Loucy (cell line): ENCODE measurements at regions not wholly inside any gene's neighbourhood (a gene's known extent, or its start where the extent isn't known, plus 50 kb on each side); places are given as distances from the start of the nearest gene placed in this dataset.
"Not testable (repeated sequence)": the region's sequence is repeated elsewhere in the genome, so short reads cannot be mapped to it uniquely, and the experiment has no call there.

Experiments
- H2AFZ ChIP-seq: fragments of 200-600 bp; sonication (generic); 2 replicates; pipeline ENCODE4 v1.6.0; 2016; ENCODE audit warnings: antibody characterized with exemption, mild to moderate bottlenecking, low read length, moderate library complexity
- H3F3A ChIP-seq: fragments of 200-600 bp; 2 replicates; pipeline ENCODE4 v1.6.0; 2016; ENCODE audit warnings: antibody characterized with exemption, low read depth, mild to moderate bottlenecking
- H3K27me3 ChIP-seq: fragments of 200-600 bp; sonication (generic); 2 replicates; pipeline ENCODE4 v1.6.1; 2014; ENCODE audit warnings: low read length, mild to moderate bottlenecking; ENCODE audit not compliant: insufficient read depth, poor library complexity, severe bottlenecking
- H3K36me3 ChIP-seq: fragments of 200-600 bp; sonication (generic); 2 replicates; pipeline ENCODE4 v1.6.1; 2016; ENCODE audit warnings: low read length; ENCODE audit not compliant: insufficient read depth
- H3K4me1 ChIP-seq: fragments of 200-600 bp; sonication (generic); 2 replicates; pipeline ENCODE4 v1.5.1; 2014; ENCODE audit warnings: low read length, mild to moderate bottlenecking; ENCODE audit not compliant: insufficient read depth, poor library complexity, severe bottlenecking
- H3K4me2 ChIP-seq: fragments of 200-600 bp; sonication (generic); 2 replicates; pipeline ENCODE4 v1.6.0; 2014; ENCODE audit warnings: antibody characterized with exemption, low read length, low read depth, mild to moderate bottlenecking; ENCODE audit not compliant: poor library complexity, severe bottlenecking
- H3K4me3 ChIP-seq: fragments of 200-600 bp; sonication (generic); 2 replicates; pipeline ENCODE4 v1.5.1; 2014; ENCODE audit warnings: low read length, mild to moderate bottlenecking, mixed read lengths; ENCODE audit not compliant: poor library complexity, severe bottlenecking
- H3K79me2 ChIP-seq: fragments of 200-600 bp; sonication (generic); 2 replicates; pipeline ENCODE4 v1.6.1; 2014; ENCODE audit warnings: low read length; ENCODE audit not compliant: insufficient read depth
- H3K9ac ChIP-seq: fragments of 200-600 bp; sonication (generic); 2 replicates; pipeline ENCODE4 v1.6.0; 2014; ENCODE audit warnings: mild to moderate bottlenecking, low read depth, low read length, moderate library complexity; ENCODE audit not compliant: poor library complexity, severe bottlenecking
- H3K9me2 ChIP-seq: fragments of 200-600 bp; sonication (generic); replicated peaks from 2 replicates; pipeline ENCODE4 v1.6.1; 2016; ENCODE audit warnings: low read depth, low read length, mixed read lengths
- H3K9me3 ChIP-seq: fragments of 200-600 bp; sonication (generic); 2 replicates; pipeline ENCODE4 v1.6.1; 2014; ENCODE audit warnings: mild to moderate bottlenecking, antibody characterized with exemption, low read length, low read depth; ENCODE audit not compliant: insufficient read depth
- H4K20me1 ChIP-seq: fragments of 200-600 bp; sonication (generic); 2 replicates; pipeline ENCODE4 v1.6.0; 2014; ENCODE audit warnings: antibody characterized with exemption, low read length, mild to moderate bottlenecking; ENCODE audit not compliant: insufficient read depth, poor library complexity, severe bottlenecking
- CTCF ChIP-seq: fragments of 200-600 bp; sonication (generic); conservative IDR thresholded peaks from 2 replicates; pipeline ENCODE4 v1.5.1; 2014; ENCODE audit warnings: mild to moderate bottlenecking, antibody characterized with exemption, low read length
- EZH2phosphoT487 ChIP-seq: fragments of 200-600 bp; IDR thresholded peaks from 2 replicates; pipeline ENCODE4 v1.6.1; 2018; ENCODE audit warnings: antibody characterized with exemption, mild to moderate bottlenecking, moderate library complexity, borderline replicate concordance

GRCh38 chr14:43260056-43260455 lies 1247.0 kb downstream of the FSCB start:
- H3K36me3 ChIP-seq, result no peaks in the 10 kb centered on the region
- no peak for TF ChIP-seq CTCF
- TF ChIP-seq EZH2phosphoT487, result no peak

GRCh38 chr14:43258396-43258795 lies 1248.7 kb downstream of the FSCB start:
- TF ChIP-seq CTCF, result no peak
- no peak for TF ChIP-seq EZH2phosphoT487
- Histone ChIP-seq H2AFZ (no peak overlapping the region), H3K4me1 (no peaks in the 10 kb centered on the region), H3K4me3 (no peak overlapping the region), H3K36me3 (no peaks in the 10 kb centered on the region), H3K27me3 (no peaks in the 10 kb centered on the region), H3K9me3 (no peaks in the 10 kb centered on the region), H3K9me2 (no peaks in the 10 kb centered on the region), H3K4me2 (no peak overlapping the region), H3K9ac (no peak overlapping the region), H3K79me2 (no peaks in the 10 kb centered on the region), H3F3A (no peaks in the 10 kb centered on the region), H4K20me1 (no peaks in the 10 kb centered on the region)

More at GRCh38 chr14:43260056-43260455, 1247.0 kb downstream of the FSCB start:
- Histone ChIP-seq H2AFZ (no peak overlapping the region), H3K4me3 (no peak overlapping the region), H3K9me3 (no peaks in the 10 kb centered on the region), H4K20me1 (no peaks in the 10 kb centered on the region), H3K4me1 (no peaks in the 10 kb centered on the region), H3K27me3 (no peaks in the 10 kb centered on the region), H3F3A (no peaks in the 10 kb centered on the region), H3K4me2 (no peak overlapping the region), H3K79me2 (no peaks in the 10 kb centered on the region), H3K9ac (no peak overlapping the region), H3K9me2 (no peaks in the 10 kb centered on the region)

GRCh38 chr14:43256996-43257395 lies 1250.1 kb downstream of the FSCB start:
- H4K20me1 ChIP-seq, H3K9me2 ChIP-seq, H3K36me3 ChIP-seq, H3K79me2 ChIP-seq, H3K9ac ChIP-seq, H2AFZ ChIP-seq, H3F3A ChIP-seq, H3K27me3 ChIP-seq, H3K4me2 ChIP-seq, H3K4me1 ChIP-seq, H3K4me3 ChIP-seq, H3K9me3 ChIP-seq: not testable (repeated sequence)

- H3K4me2 ChIP-seq, result no peak overlapping the region
- no peaks in the 10 kb centered on the region for H3K36me3 ChIP-seq
- no peak overlapping the region for H3K4me3 ChIP-seq
- no peaks in the 10 kb centered on the region for H3K9me3 ChIP-seq
- no peaks in the 10 kb centered on the region for H3K4me1 ChIP-seq
- H3K27me3 ChIP-seq, result no peaks in the 10 kb centered on the region
- no peaks in the 10 kb centered on the region for H3F3A ChIP-seq
- no peaks in the 10 kb centered on the region for H3K79me2 ChIP-seq
- H4K20me1 ChIP-seq, result no peaks in the 10 kb centered on the region
- H3K9me2 ChIP-seq, result no peaks in the 10 kb centered on the region
- TF ChIP-seq EZH2phosphoT487 (no peak), CTCF (no peak)
- H3K9ac ChIP-seq, result no peak overlapping the region
- no peak overlapping the region for H2AFZ ChIP-seq
Measured at GRCh38 chr14:43252866-43253265, 1254.2 kb downstream of the FSCB start.
